ENCODE measurements at regions not wholly inside any gene's neighbourhood (a gene's known extent, or its start where the extent isn't known, plus 50 kb on each side); places are given as distances from the start of the nearest gene placed in this dataset.

GRCh38 chr18:73556904-73557303 is 590.7 kb downstream of the FBXO15 start:
- no peak for DNase-seq

GRCh38 chr18:73552171-73552570 is 595.5 kb downstream of the FBXO15 start:
- intact Hi-C loops (cut with micrococcal nuclease), result no loop called here
- no peaks in the 10 kb centered on the region for H3K36me3 ChIP-seq
- H3K4me1 ChIP-seq, result no peaks in the 10 kb centered on the region
- no peak for DNase-seq
- no peak overlapping the region for H3K27ac ChIP-seq (replicated peaks)
- H3K4me3 ChIP-seq, result no peak overlapping the region
- H3K9me3 ChIP-seq (replicated peaks), result peaks cover 4% of the 10 kb centered on the region
- no peak for TF ChIP-seq CTCF (IDR thresholded peaks at IDR 0.05; ENCODE audit: borderline replicate concordance)
- H3K27me3 ChIP-seq (ENCODE audit: low read depth), result no peaks in the 10 kb centered on the region

More at GRCh38 chr18:73556904-73557303, 590.7 kb downstream of the FBXO15 start:
- no peak overlapping the region for H3K27ac ChIP-seq (replicated peaks)
- no peaks in the 10 kb centered on the region for H3K27me3 ChIP-seq (ENCODE audit: low read depth)
- H3K36me3 ChIP-seq, result no peaks in the 10 kb centered on the region
- no peak for TF ChIP-seq CTCF (IDR thresholded peaks at IDR 0.05; ENCODE audit: borderline replicate concordance)
- H3K4me3 ChIP-seq, result no peak overlapping the region
- H3K9me3 ChIP-seq (replicated peaks), result peaks cover 4% of the 10 kb centered on the region
- no peaks in the 10 kb centered on the region for H3K4me1 ChIP-seq
- intact Hi-C loops (cut with micrococcal nuclease), result no loop called here

GRCh38 chr18:73551211-73551610 is 596.4 kb downstream of the FBXO15 start:
- Histone ChIP-seq H3K27me3 (ENCODE audit: low read depth) (no peaks in the 10 kb centered on the region), H3K36me3 (no peaks in the 10 kb centered on the region), H3K27ac (replicated peaks) (no peak overlapping the region), H3K4me3 (no peak overlapping the region), H3K9me3 (replicated peaks) (peaks cover 4% of the 10 kb centered on the region), H3K4me1 (no peaks in the 10 kb centered on the region)
- TF ChIP-seq CTCF (IDR thresholded peaks at IDR 0.05; ENCODE audit: borderline replicate concordance), result no peak
- intact Hi-C loops (cut with micrococcal nuclease), result no loop called here
- DNase-seq, result no peak

GRCh38 chr18:73549236-73549635 is 598.4 kb downstream of the FBXO15 start:
- no peaks in the 10 kb centered on the region for H3K9me3 ChIP-seq (replicated peaks)
- no peaks in the 10 kb centered on the region for H3K4me1 ChIP-seq
- H3K27ac ChIP-seq (replicated peaks), result no peak overlapping the region
- no peak overlapping the region for H3K4me3 ChIP-seq
- intact Hi-C loops (cut with micrococcal nuclease), result no loop called here
- H3K27me3 ChIP-seq (ENCODE audit: low read depth), result no peaks in the 10 kb centered on the region
- no peak for DNase-seq
- H3K36me3 ChIP-seq, result no peaks in the 10 kb centered on the region
- no peak for TF ChIP-seq CTCF (IDR thresholded peaks at IDR 0.05; ENCODE audit: borderline replicate concordance)

- no peak for TF ChIP-seq CTCF (IDR thresholded peaks at IDR 0.05; ENCODE audit: borderline replicate concordance)
- no peaks in the 10 kb centered on the region for H3K36me3 ChIP-seq
- no peaks in the 10 kb centered on the region for H3K9me3 ChIP-seq (replicated peaks)
- no peaks in the 10 kb centered on the region for H3K4me1 ChIP-seq
- intact Hi-C loops (cut with micrococcal nuclease), result no loop called here
- no peaks in the 10 kb centered on the region for H3K27me3 ChIP-seq (ENCODE audit: low read depth)
- no peak overlapping the region for H3K4me3 ChIP-seq
- no peak overlapping the region for H3K27ac ChIP-seq (replicated peaks)
- no peak for DNase-seq
These were observed 602.2 kb downstream of the FBXO15 start for GRCh38 chr18:73545472-73545871.

- no peaks in the 10 kb centered on the region for H3K36me3 ChIP-seq
- no peak for TF ChIP-seq CTCF (IDR thresholded peaks at IDR 0.05; ENCODE audit: borderline replicate concordance)
- no peak for DNase-seq
- intact Hi-C loops (cut with micrococcal nuclease), result no loop called here
- no peak overlapping the region for H3K4me3 ChIP-seq
- no peak overlapping the region for H3K27ac ChIP-seq (replicated peaks)
- no peaks in the 10 kb centered on the region for H3K9me3 ChIP-seq (replicated peaks)
- no peaks in the 10 kb centered on the region for H3K27me3 ChIP-seq (ENCODE audit: low read depth)
- H3K4me1 ChIP-seq, result no peaks in the 10 kb centered on the region
These were observed 603.0 kb downstream of the FBXO15 start for GRCh38 chr18:73544617-73545016.

Measured in left ventricle myocardium inferior (tissue), 1 donor.